ENCODE measurements at regions not wholly inside any gene's neighbourhood (a gene's known extent, or its start where the extent isn't known, plus 50 kb on each side); places are given as distances from the start of the nearest gene placed in this dataset.

GRCh38 chr18:55161916-55162315 lies 202.7 kb upstream of the CCDC68 start:
- no peak for TF ChIP-seq YY1 (IDR thresholded peaks at IDR 0.05; ENCODE audit: low read depth)
- TF ChIP-seq CEBPB (IDR thresholded peaks at IDR 0.05), result no peak
- TF ChIP-seq RAD21 (IDR thresholded peaks at IDR 0.05; ENCODE audit: low read depth), result no peak
- TF ChIP-seq, protein P1, sequence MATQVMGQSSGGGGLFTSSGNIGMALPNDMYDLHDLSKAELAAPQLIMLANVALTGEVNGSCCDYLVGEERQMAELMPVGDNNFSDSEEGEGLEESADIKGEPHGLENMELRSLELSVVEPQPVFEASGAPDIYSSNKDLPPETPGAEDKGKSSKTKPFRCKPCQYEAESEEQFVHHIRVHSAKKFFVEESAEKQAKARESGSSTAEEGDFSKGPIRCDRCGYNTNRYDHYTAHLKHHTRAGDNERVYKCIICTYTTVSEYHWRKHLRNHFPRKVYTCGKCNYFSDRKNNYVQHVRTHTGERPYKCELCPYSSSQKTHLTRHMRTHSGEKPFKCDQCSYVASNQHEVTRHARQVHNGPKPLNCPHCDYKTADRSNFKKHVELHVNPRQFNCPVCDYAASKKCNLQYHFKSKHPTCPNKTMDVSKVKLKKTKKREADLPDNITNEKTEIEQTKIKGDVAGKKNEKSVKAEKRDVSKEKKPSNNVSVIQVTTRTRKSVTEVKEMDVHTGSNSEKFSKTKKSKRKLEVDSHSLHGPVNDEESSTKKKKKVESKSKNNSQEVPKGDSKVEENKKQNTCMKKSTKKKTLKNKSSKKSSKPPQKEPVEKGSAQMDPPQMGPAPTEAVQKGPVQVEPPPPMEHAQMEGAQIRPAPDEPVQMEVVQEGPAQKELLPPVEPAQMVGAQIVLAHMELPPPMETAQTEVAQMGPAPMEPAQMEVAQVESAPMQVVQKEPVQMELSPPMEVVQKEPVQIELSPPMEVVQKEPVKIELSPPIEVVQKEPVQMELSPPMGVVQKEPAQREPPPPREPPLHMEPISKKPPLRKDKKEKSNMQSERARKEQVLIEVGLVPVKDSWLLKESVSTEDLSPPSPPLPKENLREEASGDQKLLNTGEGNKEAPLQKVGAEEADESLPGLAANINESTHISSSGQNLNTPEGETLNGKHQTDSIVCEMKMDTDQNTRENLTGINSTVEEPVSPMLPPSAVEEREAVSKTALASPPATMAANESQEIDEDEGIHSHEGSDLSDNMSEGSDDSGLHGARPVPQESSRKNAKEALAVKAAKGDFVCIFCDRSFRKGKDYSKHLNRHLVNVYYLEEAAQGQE (IDR thresholded peaks at IDR 0.05; ENCODE audit: low read depth), result no peak
- no peak for TF ChIP-seq NFIC (IDR thresholded peaks at IDR 0.05)
- TF ChIP-seq EGR1 (IDR thresholded peaks at IDR 0.05), result no peak
- TF ChIP-seq, protein P2, sequence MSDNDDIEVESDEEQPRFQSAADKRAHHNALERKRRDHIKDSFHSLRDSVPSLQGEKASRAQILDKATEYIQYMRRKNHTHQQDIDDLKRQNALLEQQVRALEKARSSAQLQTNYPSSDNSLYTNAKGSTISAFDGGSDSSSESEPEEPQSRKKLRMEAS (IDR thresholded peaks at IDR 0.05), result no peak
- TF ChIP-seq TAF1 (IDR thresholded peaks at IDR 0.05; ENCODE audit: low read depth), result no peak
- TF ChIP-seq EP300 (IDR thresholded peaks at IDR 0.05; ENCODE audit: borderline replicate concordance), result no peak
- no peak for TF ChIP-seq ZBTB7A (IDR thresholded peaks at IDR 0.05; ENCODE audit: low read depth)
- TF ChIP-seq FOXM1 (IDR thresholded peaks at IDR 0.05; ENCODE audit: borderline replicate concordance, low read depth), result no peak
- TF ChIP-seq TCF12 (IDR thresholded peaks at IDR 0.05; ENCODE audit: low read depth), result no peak
- TF ChIP-seq CREB1 (IDR thresholded peaks at IDR 0.05; ENCODE audit: low read depth), result no peak
